NB4 (cell line): ENCODE measurements at regions not wholly inside any gene's neighbourhood (a gene's known extent, or its start where the extent isn't known, plus 50 kb on each side); places are given as distances from the start of the nearest gene placed in this dataset.

Experiments used
- DNase-seq: peaks from one replicate; pipeline ENCODE4 v3.0.0; 2010; ENCODE audit warnings: low read depth
- H3K4me3 ChIP-seq: one replicate; pipeline ENCODE4 v1.5.1; 2011; ENCODE audit warnings: mild to moderate bottlenecking, low read depth, low read length, moderate library complexity
- CTCF ChIP-seq: IDR thresholded peaks from one replicate; pipeline ENCODE4 v1.5.1; 2012; ENCODE audit warnings: low read depth, low read length
- MAX ChIP-seq: IDR thresholded peaks from 2 replicates; pipeline ENCODE4 v1.6.1; 2011; ENCODE audit warnings: low read depth, low read length
- MYC ChIP-seq: IDR thresholded peaks from 2 replicates; pipeline ENCODE4 v1.6.1; 2011; ENCODE audit warnings: low read depth, low read length
- POLR2A ChIP-seq: IDR thresholded peaks from 2 replicates; pipeline ENCODE4 v1.6.1; 2011; ENCODE audit warnings: mild to moderate bottlenecking; ENCODE audit not compliant: insufficient read length; ENCODE audit errors: extremely low read depth

DNA sequence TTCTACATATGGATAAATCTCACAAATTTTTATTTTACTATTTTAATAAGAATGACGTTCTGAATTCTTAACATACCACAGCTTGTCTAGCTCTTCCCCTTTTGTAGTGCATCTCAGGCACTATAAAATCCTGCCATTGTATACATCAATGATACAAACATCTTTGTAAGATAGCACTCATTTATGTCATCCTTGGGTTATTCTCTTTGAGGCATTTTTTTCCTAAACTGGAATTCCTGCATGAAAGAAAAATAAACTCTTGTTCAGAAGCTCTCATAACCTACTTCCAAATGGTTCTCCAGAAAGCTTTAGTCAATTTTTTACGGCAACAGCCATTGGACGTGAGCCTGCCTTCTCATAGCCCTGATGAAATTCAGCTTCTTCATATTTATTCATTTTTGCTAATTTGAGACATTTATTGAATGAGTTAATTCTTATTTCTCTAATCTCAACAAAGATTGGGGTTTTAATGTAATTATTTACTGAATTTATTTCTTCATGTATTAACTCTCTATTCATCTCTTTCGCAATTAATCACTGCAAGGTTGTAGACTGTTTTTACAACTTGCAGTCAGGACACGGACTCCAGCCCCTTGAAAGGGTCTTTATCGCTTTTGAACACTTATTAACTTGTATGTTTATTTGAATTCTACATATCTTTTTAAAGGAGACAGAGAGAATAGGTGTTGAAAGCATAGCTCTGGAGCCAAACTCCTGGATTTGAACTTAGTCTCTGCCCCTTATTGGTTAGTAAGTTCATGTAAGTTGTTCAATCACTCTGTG, 57.6 kb upstream of the PARD3B start:
- no peak for DNase-seq
- no peak for TF ChIP-seq MAX
- H3K4me3 ChIP-seq = no peak overlapping the region

- no peak for TF ChIP-seq CTCF
- TF ChIP-seq POLR2A = no peak
- no peak for DNase-seq
These were observed 53.7 kb upstream of the PARD3B start for GRCh38 chr2:204491528-204491927.

DNA sequence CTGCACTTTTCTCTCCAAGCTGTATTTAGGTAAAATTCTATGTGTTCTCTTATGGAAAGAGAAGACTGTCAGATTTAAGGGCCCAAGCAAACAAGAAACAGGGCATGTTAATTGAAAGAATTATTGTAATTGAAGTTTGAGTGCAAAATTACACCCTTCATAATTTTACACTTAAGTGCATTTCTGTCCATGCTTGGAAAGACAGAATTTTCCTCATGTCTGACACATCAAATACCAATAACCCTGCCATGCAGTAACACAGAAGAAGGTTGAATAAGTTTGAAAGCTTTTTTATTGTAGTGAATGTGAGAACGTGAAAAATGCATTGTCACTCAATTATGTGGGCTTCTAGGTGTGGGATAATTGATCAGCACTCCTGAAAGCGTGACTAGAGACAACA, 52.9 kb upstream of the PARD3B start:
- DNase-seq = no peak
- no peak for TF ChIP-seq MYC
- no peak for TF ChIP-seq CTCF
- no peak for TF ChIP-seq POLR2A
- no peak for TF ChIP-seq MAX
- no peak overlapping the region for H3K4me3 ChIP-seq

More at GRCh38 chr2:204491528-204491927, 53.7 kb upstream of the PARD3B start:
- no peak overlapping the region for H3K4me3 ChIP-seq

GRCh38 chr2:204494681-204495080, 50.6 kb upstream of the PARD3B start:
- no peak for DNase-seq
- no peak overlapping the region for H3K4me3 ChIP-seq
- TF ChIP-seq POLR2A (no peak), MAX (no peak), MYC (no peak), CTCF (no peak)

DNA sequence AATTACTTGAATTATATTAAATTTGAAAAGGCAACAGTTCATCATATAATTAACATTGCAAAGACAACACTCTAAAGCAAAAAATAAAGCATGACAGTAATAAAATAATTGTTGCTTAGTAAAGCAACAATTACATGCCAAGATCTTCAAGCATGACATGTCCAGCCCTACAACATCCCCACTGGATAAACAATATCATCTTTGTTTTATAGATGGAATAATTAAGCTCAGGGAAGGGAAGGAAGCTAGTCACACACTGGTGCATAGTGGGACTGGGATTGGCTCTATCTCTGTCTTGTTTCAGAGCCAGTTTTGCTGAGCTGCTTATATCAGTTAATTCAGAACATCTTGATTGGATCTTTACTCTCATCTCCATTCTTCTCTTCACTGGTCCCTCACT, 49.9 kb upstream of the PARD3B start:
- H3K4me3 ChIP-seq = no peak overlapping the region

More for the DNA sequence above, 49.9 kb upstream of the PARD3B start:
- TF ChIP-seq MYC (no peak), CTCF (no peak)
- no peak for DNase-seq
